Naive thymus-derived CD4-positive, alpha-beta T cell (primary cell): ENCODE measurements at regions not wholly inside any gene's neighbourhood (a gene's known extent, or its start where the extent isn't known, plus 50 kb on each side); places are given as distances from the start of the nearest gene placed in this dataset.

Experiments used
- ATAC-seq: fragments of 150-1000 bp; cut with Tn5 transposase; 2 replicates; pipeline ENCODE4 v1.10.0; 2021; ENCODE audit warnings: mild to moderate bottlenecking, moderate library complexity
- CTCF ChIA-PET: fragments of 350-600 bp; sonication (Branson Sonifier 250); formaldehyde crosslinking; loops from one replicate; lab custom pipeline; 2021; ENCODE audit warnings: antibody characterized with exemption; lab: Charles Lee
- POLR2A ChIA-PET: fragments of 350-600 bp; sonication (Branson Sonifier 250); formaldehyde crosslinking; loops from one replicate; lab custom pipeline; 2021; ENCODE audit warnings: antibody characterized with exemption, inconsistent platforms; lab: Charles Lee
- DNase-seq, 9 donors: peaks; one replicate each; pipeline versions ENCODE4 v3.0.0 to v3.0.0-alpha.2; 2020 to 2022; ENCODE audit warnings: mixed read lengths in 1 of 9
- H3K27ac ChIP-seq: one replicate; pipeline ENCODE4 v1.7.0; 2013; ENCODE audit warnings: mild to moderate bottlenecking, low read depth, low read length, moderate library complexity
- H3K27me3 ChIP-seq, 2 donors: one replicate each; pipeline ENCODE4 v1.7.0; 2013; ENCODE audit warnings: low read length in 2 of 2, mild to moderate bottlenecking in 2 of 2, moderate library complexity in 2 of 2; ENCODE audit not compliant: control insufficient read depth in 2 of 2, insufficient read depth in 2 of 2
- H3K36me3 ChIP-seq, 3 experiments: 1 replicate in 2 of 3; 2 replicates in 1 of 3; pipeline ENCODE4 v1.7.0; 2013; ENCODE audit warnings: low read length in 3 of 3, mild to moderate bottlenecking in 3 of 3, moderate library complexity in 1 of 3; ENCODE audit not compliant: insufficient read depth in 3 of 3, control insufficient read depth in 2 of 3
- H3K4me1 ChIP-seq, 2 donors: one replicate each; pipeline ENCODE4 v1.7.0; 2013; ENCODE audit warnings: low read length in 2 of 2, mild to moderate bottlenecking in 2 of 2, moderate library complexity in 1 of 2; ENCODE audit not compliant: control insufficient read depth in 2 of 2, insufficient read depth in 2 of 2
- H3K4me3 ChIP-seq: 2 replicates; pipeline ENCODE4 v1.7.0; 2013; ENCODE audit warnings: mild to moderate bottlenecking, low read length
- H3K9me3 ChIP-seq, 3 experiments: 1 replicate in 2 of 3; 2 replicates in 1 of 3; pipeline ENCODE4 v1.7.0; 2013; ENCODE audit warnings: low read length in 3 of 3; ENCODE audit not compliant: control insufficient read depth in 2 of 3
- H3K27ac Mint-ChIP-seq, 9 donors: one replicate each; pipeline ENCODE4 v1.8.0; 2020 to 2022; ENCODE audit warnings: mixed read lengths in 9 of 9, mild to moderate bottlenecking in 8 of 9, moderate library complexity in 5 of 9, inconsistent platforms in 2 of 9
- H3K27me3 Mint-ChIP-seq, 5 donors: one replicate each; pipeline ENCODE4 v1.8.0; 2021 to 2022; ENCODE audit warnings: mixed read lengths in 5 of 5, mild to moderate bottlenecking in 1 of 5
- H3K36me3 Mint-ChIP-seq, 5 donors: one replicate each; pipeline ENCODE4 v1.8.0; 2020 to 2022; ENCODE audit warnings: mixed read lengths in 5 of 5, mild to moderate bottlenecking in 3 of 5, inconsistent platforms in 1 of 5
- H3K4me1 Mint-ChIP-seq, 7 donors: one replicate each; pipeline ENCODE4 v1.8.0; 2020 to 2022; ENCODE audit warnings: mixed read lengths in 7 of 7, mild to moderate bottlenecking in 3 of 7, inconsistent platforms in 1 of 7
- H3K4me3 Mint-ChIP-seq, 10 donors: one replicate each; pipeline ENCODE4 v1.8.0; 2020 to 2022; ENCODE audit warnings: mild to moderate bottlenecking in 10 of 10, mixed read lengths in 10 of 10, moderate library complexity in 6 of 10, inconsistent platforms in 2 of 10
- H3K9me3 Mint-ChIP-seq, 11 donors: one replicate each; pipeline ENCODE4 v1.8.0; 2020 to 2022; ENCODE audit warnings: mixed read lengths in 11 of 11, mild to moderate bottlenecking in 4 of 11, inconsistent platforms in 1 of 11, moderate library complexity in 1 of 11
- intact Hi-C, 2 donors: fragments of 100-400 bp; cut with micrococcal nuclease; formaldehyde crosslinking; loops; one replicate each; pipeline ENCODE4 v1.15.1; 2023

GRCh38 chr3:94716326-94717018 is 653.6 kb downstream of the NSUN3 start:
- no peaks in the 10 kb centered on the region for H3K36me3 ChIP-seq
- H3K27me3 ChIP-seq = no peaks in the 10 kb centered on the region
- no peak overlapping the region for H3K27ac ChIP-seq
- no peak for DNase-seq
- intact Hi-C loops = no loop called here
- H3K4me3 ChIP-seq = no peak overlapping the region
- H3K4me3 Mint-ChIP-seq = no peak overlapping the region
- H3K36me3 Mint-ChIP-seq = no peaks in the 10 kb centered on the region
- H3K9me3 ChIP-seq = no peaks in the 10 kb centered on the region
- ChIA-PET POLR2A (no interaction called here), CTCF (no interaction called here)
- H3K27ac Mint-ChIP-seq = no peak overlapping the region
- peaks cover 0 to 16% (median 1%) of the 10 kb centered on the region in 11 donors for H3K9me3 Mint-ChIP-seq
- ATAC-seq = no peak
- H3K4me1 ChIP-seq = no peaks in the 10 kb centered on the region
- no peaks in the 10 kb centered on the region for H3K4me1 Mint-ChIP-seq
- H3K27me3 Mint-ChIP-seq = no peaks in the 10 kb centered on the region

DNA sequence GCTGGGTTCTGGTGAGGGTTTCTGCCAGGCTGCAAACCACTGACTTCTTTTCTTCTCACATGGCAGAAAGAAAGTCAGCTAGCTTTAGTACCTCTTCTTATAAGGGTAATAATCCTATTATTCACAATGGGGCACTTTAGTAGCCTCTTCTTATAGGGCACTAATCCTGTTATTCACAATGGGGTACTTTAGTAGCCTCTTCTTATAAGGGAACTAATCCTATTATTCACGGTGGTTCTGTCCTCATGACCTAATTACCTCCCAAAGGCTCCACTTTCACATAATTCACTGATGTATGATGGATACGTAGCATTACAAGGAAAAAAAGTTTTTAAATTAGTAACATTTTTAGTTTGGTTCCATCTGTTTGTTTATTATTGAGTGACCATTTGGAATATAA is 671.3 kb downstream of the NSUN3 start:
- Mint-ChIP-seq H3K27ac (no peak overlapping the region), H3K9me3 (peaks cover 0 to 17% (median 5%) of the 10 kb centered on the region in 11 donors), H3K36me3 (no peaks in the 10 kb centered on the region), H3K4me1 (no peaks in the 10 kb centered on the region), H3K4me3 (no peak overlapping the region), H3K27me3 (no peaks in the 10 kb centered on the region)
- ATAC-seq (no peak), DNase-seq (no peak)
- H3K27me3 ChIP-seq = no peaks in the 10 kb centered on the region
- H3K9me3 ChIP-seq = no peaks in the 10 kb centered on the region
- no peaks in the 10 kb centered on the region for H3K4me1 ChIP-seq
- no peak overlapping the region for H3K27ac ChIP-seq
- CTCF ChIA-PET = no interaction called here
- intact Hi-C loops = no loop called here
- POLR2A ChIA-PET = no interaction called here
- H3K36me3 ChIP-seq = no peaks in the 10 kb centered on the region
- no peak overlapping the region for H3K4me3 ChIP-seq

DNA sequence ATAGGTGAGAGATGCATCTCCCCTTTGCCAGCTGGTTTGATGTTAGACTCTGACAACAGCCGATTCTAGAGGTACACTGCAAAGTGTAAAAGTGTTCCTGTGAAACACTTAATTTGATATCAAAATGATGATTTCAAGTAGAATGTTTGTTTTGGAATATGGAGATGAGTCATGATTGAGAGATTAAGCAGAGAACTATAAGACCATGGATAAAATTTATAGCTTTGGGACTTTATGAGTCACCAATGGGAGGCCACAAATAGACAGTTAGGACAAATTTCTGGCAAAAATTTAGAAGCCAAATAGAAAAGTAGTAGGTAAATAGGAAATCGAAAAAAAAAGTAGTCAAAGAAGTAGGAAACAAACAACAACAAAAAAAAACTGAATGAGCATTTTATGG is 672.5 kb downstream of the NSUN3 start:
- no peaks in the 10 kb centered on the region for H3K27me3 ChIP-seq
- no peak overlapping the region for H3K27ac Mint-ChIP-seq
- no peaks in the 10 kb centered on the region for H3K36me3 Mint-ChIP-seq
- no peak overlapping the region for H3K4me3 ChIP-seq
- POLR2A ChIA-PET = no interaction called here
- DNase-seq (no peak), ATAC-seq (no peak)
- CTCF ChIA-PET = no interaction called here
- no peaks in the 10 kb centered on the region for H3K4me1 ChIP-seq
- no peaks in the 10 kb centered on the region for H3K4me1 Mint-ChIP-seq
- no peaks in the 10 kb centered on the region for H3K36me3 ChIP-seq
- H3K9me3 ChIP-seq = no peaks in the 10 kb centered on the region
- peaks cover 0 to 16% (median 5%) of the 10 kb centered on the region in 11 donors for H3K9me3 Mint-ChIP-seq
- no peak overlapping the region for H3K4me3 Mint-ChIP-seq
- no peak overlapping the region for H3K27ac ChIP-seq
- intact Hi-C loops = no loop called here
- no peaks in the 10 kb centered on the region for H3K27me3 Mint-ChIP-seq

GRCh38 chr3:94737116-94737515 is 674.3 kb downstream of the NSUN3 start:
- H3K27ac ChIP-seq = no peak overlapping the region
- H3K27me3 Mint-ChIP-seq = no peaks in the 10 kb centered on the region
- no peaks in the 10 kb centered on the region for H3K9me3 ChIP-seq
- H3K4me1 ChIP-seq = no peaks in the 10 kb centered on the region
- H3K36me3 Mint-ChIP-seq = no peaks in the 10 kb centered on the region
- no peaks in the 10 kb centered on the region for H3K4me1 Mint-ChIP-seq
- no peaks in the 10 kb centered on the region for H3K36me3 ChIP-seq
- ATAC-seq (no peak), DNase-seq (no peak)
- CTCF ChIA-PET = no interaction called here
- H3K4me3 Mint-ChIP-seq = no peak overlapping the region
- peaks cover 0 to 23% (median 3%) of the 10 kb centered on the region in 11 donors for H3K9me3 Mint-ChIP-seq
- intact Hi-C loops = no loop called here
- H3K27ac Mint-ChIP-seq = no peak overlapping the region
- POLR2A ChIA-PET = no interaction called here
- H3K27me3 ChIP-seq = no peaks in the 10 kb centered on the region
- H3K4me3 ChIP-seq = no peak overlapping the region

DNA sequence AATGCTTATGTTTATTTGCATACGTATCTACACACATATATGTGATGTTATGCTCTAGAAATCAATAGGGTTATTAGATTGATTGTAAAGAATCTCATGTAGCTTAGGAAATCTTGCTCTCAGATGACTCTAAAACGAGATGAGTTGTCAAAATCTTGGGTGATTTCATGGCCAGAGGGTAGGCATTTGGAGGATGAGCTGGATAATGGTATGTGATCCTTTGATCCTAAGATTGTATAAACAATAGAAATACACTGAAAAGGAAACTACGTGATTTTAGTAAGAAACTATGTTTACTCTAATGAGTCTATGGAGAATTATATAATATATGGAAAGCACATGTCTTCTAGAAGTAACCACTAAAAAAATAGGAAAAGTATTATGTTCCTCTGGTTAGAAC is 676.6 kb downstream of the NSUN3 start:
- ATAC-seq (no peak), DNase-seq (no peak)
- peaks cover 0 to 24% (median 7%) of the 10 kb centered on the region in 11 donors for H3K9me3 Mint-ChIP-seq
- no peaks in the 10 kb centered on the region for H3K4me1 Mint-ChIP-seq
- Histone ChIP-seq H3K27me3 (no peaks in the 10 kb centered on the region), H3K4me3 (no peak overlapping the region), H3K36me3 (no peaks in the 10 kb centered on the region), H3K4me1 (no peaks in the 10 kb centered on the region), H3K27ac (no peak overlapping the region), H3K9me3 (no peaks in the 10 kb centered on the region)
- H3K27ac Mint-ChIP-seq = no peak overlapping the region
- ChIA-PET CTCF (no interaction called here), POLR2A (no interaction called here)
- H3K27me3 Mint-ChIP-seq = peaks cover 0 to 4% (median 0%) of the 10 kb centered on the region in 5 donors
- intact Hi-C loops = no loop called here
- H3K36me3 Mint-ChIP-seq = no peaks in the 10 kb centered on the region
- no peak overlapping the region for H3K4me3 Mint-ChIP-seq

DNA sequence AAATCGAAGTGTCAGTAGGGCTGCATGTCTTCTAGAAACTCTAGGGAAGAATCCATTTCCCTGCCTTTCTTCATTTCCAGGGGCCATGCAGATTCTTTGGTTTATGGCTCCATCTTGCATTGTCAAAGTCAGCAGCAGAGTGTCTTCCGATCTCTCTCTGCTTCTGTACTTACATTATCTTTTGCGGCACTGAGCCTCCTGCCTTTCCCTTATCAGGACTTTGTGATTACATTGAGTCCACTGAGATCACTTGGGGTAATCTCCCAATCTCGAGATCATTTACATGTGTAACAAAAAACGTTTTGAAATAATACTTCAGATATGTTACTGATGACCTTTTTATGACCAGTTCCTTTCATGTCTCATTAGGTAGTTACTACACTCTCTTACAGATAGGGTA is 695.9 kb downstream of the NSUN3 start:
- Mint-ChIP-seq H3K4me1 (no peaks in the 10 kb centered on the region), H3K36me3 (no peaks in the 10 kb centered on the region), H3K27ac (no peak overlapping the region), H3K9me3 (peaks cover 2 to 16% (median 7%) of the 10 kb centered on the region in 11 donors), H3K27me3 (no peaks in the 10 kb centered on the region), H3K4me3 (no peak overlapping the region)
- CTCF ChIA-PET = no interaction called here
- Histone ChIP-seq H3K36me3 (no peaks in the 10 kb centered on the region), H3K4me1 (no peaks in the 10 kb centered on the region), H3K9me3 (no peaks in the 10 kb centered on the region), H3K27me3 (no peaks in the 10 kb centered on the region), H3K27ac (no peak overlapping the region), H3K4me3 (no peak overlapping the region)
- no peak for ATAC-seq
- intact Hi-C loops = no loop called here
- POLR2A ChIA-PET = interaction anchor here (0.6 kb wide), 1 partner anchor 1350 kb away, joined by 3 read pairs; no protein-coding TSS in a partner anchor
- no peak for DNase-seq

DNA sequence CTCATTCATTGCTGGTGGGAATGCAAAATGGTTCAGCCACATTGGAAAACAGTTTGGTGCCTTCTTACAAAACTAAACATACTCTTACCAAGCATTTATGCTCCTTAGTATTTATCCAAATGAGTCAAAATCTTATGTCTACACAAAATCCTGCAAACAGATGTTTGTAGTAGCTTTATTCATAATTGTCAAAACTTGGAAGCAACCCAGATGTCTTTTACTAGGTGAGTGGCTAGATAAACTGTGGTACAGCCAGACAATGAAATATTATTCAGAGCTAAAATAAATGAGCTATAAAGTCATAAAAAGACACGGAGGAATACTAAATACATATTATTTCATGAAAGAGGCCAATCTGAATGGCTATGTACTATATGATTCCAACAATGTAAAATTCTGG is 709.5 kb downstream of the NSUN3 start:
- Histone ChIP-seq H3K9me3 (no peaks in the 10 kb centered on the region), H3K36me3 (no peaks in the 10 kb centered on the region), H3K4me1 (no peaks in the 10 kb centered on the region), H3K4me3 (no peak overlapping the region), H3K27me3 (no peaks in the 10 kb centered on the region), H3K27ac (no peak overlapping the region)
- Mint-ChIP-seq H3K36me3 (no peaks in the 10 kb centered on the region), H3K4me1 (peaks cover 0 to 1% (median 0%) of the 10 kb centered on the region in 7 donors), H3K9me3 (peaks cover 0 to 11% (median 3%) of the 10 kb centered on the region in 11 donors), H3K4me3 (no peak overlapping the region), H3K27ac (no peak overlapping the region), H3K27me3 (no peaks in the 10 kb centered on the region)
- POLR2A ChIA-PET = no interaction called here
- ATAC-seq (no peak), DNase-seq (no peak)
- intact Hi-C loops = no loop called here
- CTCF ChIA-PET = no interaction called here
